HepG2 (cell line): ENCODE measurements at regions not wholly inside any gene's neighbourhood (a gene's known extent, or its start where the extent isn't known, plus 50 kb on each side); places are given as distances from the start of the nearest gene placed in this dataset.
"Not testable (repeated sequence)": the region's sequence is repeated elsewhere in the genome, so short reads cannot be mapped to it uniquely, and the experiment has no call there.

Experiments used
- IRF2 ChIP-seq: IDR thresholded peaks from 2 replicates; pipeline ENCODE4 v1.6.1; 2018; ENCODE audit warnings: missing genetic modification reagents, missing compliant biosample characterization
- POLR2AphosphoS5 ChIP-seq: IDR thresholded peaks from 2 replicates; pipeline ENCODE4 v1.6.1; 2012; ENCODE audit warnings: low read depth, low read length
- YY1 ChIP-seq: IDR thresholded peaks from 2 replicates; pipeline ENCODE4 v1.6.1; 2011; ENCODE audit warnings: low read length, low read depth, moderate library complexity, mild to moderate bottlenecking; ENCODE audit not compliant: insufficient read depth, insufficient replicate concordance
- ZNF101 ChIP-seq: sonication (generic); formaldehyde crosslinking; IDR thresholded peaks from 2 replicates; pipeline ENCODE4 v1.4.0; 2020; ENCODE audit warnings: mild to moderate bottlenecking, low read depth, missing genetic modification reagents, borderline replicate concordance
- TF ChIP-seq, protein P1 (sequence below): sonication (generic); formaldehyde crosslinking; IDR thresholded peaks from 2 replicates; pipeline ENCODE4 v1.5.0; 2020; ENCODE audit warnings: mild to moderate bottlenecking, missing genetic modification reagents, moderate library complexity

DNA sequence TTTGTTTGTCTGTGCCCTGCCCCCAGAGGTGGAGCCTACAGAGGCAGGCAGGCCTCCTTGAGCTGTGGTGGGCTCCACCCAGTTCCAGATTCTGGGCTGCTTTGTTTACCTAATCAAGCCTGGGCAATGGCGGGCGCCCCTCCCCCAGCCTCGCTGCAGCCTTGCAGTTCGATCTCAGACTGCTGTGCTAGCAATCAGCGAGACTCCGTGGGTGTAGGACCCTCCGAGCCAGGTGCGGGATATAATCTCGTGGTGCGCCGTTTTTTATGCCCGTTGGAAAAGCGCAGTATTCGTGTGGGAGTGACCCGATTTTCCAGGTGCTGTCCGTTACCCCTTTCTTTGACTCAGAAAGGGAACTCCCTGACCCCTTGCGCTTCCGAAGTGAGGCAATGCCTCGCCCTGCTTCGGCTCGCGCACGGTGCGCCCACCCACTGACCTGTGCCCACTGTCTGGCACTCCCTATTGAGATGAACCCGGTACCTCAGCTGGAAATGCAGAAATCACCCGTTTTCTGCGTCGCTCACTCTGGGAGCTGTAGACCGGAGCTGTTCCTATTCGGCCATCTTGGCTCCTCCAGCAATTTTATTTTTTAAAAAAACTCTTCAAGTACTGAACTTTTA, 958.5 kb upstream of the SEMA6A start:
- TF ChIP-seq ZNF101 (CRISPR knock-in tag); POLR2AphosphoS5; YY1; IRF2 (CRISPR knock-in tag): not testable (repeated sequence)
- TF ChIP-seq, protein P1, sequence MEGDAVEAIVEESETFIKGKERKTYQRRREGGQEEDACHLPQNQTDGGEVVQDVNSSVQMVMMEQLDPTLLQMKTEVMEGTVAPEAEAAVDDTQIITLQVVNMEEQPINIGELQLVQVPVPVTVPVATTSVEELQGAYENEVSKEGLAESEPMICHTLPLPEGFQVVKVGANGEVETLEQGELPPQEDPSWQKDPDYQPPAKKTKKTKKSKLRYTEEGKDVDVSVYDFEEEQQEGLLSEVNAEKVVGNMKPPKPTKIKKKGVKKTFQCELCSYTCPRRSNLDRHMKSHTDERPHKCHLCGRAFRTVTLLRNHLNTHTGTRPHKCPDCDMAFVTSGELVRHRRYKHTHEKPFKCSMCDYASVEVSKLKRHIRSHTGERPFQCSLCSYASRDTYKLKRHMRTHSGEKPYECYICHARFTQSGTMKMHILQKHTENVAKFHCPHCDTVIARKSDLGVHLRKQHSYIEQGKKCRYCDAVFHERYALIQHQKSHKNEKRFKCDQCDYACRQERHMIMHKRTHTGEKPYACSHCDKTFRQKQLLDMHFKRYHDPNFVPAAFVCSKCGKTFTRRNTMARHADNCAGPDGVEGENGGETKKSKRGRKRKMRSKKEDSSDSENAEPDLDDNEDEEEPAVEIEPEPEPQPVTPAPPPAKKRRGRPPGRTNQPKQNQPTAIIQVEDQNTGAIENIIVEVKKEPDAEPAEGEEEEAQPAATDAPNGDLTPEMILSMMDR (CRISPR knock-in tag) = not testable (repeated sequence)
